ENCODE measurements at regions not wholly inside any gene's neighbourhood (a gene's known extent, or its start where the extent isn't known, plus 50 kb on each side); places are given as distances from the start of the nearest gene placed in this dataset.
"Not testable (repeated sequence)": the region's sequence is repeated elsewhere in the genome, so short reads cannot be mapped to it uniquely, and the experiment has no call there.

DNA sequence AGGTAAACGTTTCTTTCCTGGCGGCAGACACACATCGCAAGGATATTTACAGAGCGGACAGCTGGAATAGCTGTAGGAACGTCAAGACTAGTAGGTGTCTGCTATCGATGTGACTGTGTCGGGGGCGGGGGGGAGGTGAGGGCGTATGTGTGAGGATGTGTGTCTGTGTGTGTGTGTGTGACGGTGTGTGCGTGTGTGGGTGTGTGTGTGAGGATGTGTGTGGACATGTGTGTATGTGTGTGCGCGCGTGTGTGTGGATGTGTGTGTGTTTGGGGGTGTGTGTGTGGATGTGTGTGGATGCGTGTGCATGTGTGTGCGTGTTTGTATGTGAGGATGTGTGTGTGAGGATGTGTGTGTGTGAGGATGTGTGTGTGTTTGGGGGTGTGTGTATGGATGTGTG lies 55.4 kb downstream of the PNMA6F start:
- not testable (repeated sequence) for DNase-seq

DNA sequence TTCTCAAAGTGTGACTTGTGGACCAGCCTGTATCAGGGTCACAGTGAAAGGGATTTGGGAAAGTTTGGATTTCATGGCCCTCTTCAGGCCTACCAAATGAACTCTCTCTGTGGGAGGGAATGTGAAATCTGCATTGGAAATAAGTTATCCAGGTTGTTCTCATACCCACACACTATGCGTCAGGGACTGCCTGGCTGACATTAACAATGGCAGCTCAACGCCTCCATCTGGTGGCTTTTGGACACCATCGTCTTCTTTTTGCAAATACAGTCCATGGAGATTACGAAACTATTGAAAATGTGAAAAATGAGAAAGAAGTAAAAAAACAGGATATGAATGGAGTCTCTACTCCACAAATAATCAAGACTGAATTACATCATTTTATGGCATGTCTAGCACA lies 61.1 kb downstream of the PNMA6F start:
- not testable (repeated sequence) for DNase-seq

DNA sequence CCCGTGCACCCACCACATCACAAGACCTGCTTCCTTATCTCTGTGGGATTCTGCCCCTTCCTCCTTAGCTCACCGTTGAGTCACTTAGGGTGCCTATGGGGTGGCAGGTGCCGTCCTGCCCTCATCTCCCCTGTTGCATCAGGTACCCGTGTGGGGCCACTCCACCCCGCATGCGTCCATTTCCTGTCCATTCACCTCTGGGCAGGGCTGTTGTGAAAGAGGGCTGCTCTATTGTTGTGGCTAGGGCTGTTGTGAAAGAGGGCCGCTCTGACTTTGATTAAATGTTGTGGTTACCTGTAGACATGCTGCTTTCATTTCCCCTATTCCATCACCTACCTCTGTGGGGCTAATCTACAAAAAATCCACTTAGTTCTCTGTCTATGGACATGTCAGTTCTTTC lies 68.3 kb downstream of the PNMA6F start:
- DNase-seq, result not testable (repeated sequence)

DNA sequence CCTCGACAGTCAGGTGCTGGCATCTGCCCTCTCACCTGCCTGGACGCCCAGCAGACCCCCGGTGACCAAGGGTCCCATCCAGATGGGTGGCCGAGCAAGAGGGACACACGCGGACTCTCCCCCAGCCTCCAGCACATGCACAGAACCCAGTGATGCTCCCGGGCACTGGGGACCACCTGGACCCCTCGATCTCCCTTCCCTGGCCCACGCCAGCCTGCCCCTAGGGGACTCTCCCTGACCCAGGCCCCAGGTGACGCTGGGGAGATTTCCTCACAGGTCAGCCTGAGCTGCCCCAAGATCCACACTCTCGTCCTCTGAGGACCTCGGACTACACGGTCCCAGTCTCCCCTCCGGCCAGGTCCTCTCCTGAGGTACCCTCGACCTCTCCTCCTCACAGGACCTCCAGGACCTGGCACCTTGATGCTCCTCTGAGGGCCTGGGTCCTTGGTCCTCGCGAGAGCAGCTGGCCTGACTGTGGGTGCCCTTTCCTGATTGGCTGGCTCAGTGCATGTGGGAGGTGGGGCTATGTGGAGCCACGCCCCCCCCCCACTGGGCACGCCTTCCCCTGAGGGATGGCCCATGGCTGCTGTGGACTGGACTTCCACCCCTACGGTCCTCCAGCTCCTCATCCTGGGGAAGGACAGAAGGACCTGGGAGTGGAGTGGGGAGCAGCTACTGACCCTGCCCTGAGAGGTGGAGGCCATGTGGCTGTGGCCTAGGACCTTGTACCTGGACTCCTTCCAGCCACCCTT lies 69.0 kb downstream of the PNMA6F start:
- not testable (repeated sequence) for DNase-seq

DNA sequence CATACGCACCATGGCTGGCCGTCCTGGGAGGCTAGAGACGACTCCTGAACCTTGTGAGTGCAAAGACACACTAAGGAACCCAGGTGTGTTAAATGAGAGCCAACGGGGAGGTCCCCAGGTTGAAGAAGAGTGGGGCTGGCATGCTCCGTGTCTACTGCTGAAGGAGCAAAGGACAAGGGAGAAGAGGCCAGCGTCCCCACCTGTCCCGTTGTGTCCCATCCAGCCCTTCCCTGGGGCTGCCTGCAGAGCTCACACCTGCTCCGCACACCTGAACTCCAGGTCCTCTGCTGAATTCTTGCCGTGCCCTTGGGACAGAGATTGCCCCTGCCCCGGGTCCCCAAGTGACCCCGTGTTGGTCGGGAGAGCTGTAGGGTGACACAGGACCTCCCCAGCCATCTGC lies 69.6 kb downstream of the PNMA6F start:
- DNase-seq, result not testable (repeated sequence)

DNA sequence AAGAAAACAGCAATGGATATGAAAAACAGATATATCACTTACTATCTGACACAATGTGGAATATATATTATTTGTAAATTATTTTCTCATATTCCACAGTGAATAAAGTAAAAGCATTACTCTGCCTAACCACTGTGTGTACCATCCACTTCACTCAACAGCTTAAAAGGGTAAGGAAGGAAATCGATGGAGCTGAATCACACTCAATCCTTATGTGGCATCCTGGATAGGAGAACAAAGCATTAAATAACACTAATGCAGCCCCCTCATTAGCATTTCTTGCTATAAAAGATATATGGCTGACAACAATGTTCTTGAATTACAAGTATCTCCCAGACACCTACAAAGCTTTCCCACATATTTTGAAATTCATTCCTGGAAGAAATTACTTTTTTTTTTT lies 70.8 kb downstream of the PNMA6F start:
- DNase-seq, result not testable (repeated sequence)

DNA sequence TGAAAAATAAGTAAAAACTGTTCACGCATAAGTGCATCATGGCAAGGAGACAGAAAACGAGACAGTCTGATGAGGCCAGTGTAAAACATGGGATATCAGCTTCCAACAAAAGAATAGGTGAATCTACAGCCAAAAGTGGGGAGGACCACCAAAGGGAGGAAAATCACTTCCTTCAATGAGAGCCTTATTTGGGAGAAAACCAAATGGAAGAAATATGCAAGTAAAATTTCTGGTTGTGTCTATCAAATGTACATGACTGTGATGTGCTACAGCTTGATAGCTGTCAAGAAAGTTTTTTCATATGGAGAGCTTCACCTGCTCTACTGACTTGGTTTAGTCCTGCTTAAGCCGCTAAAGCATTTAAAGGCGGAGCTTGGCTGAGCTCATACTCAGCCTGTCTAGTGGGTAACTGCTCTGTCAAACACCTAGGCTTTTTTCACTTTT lies 66.2 kb downstream of the MAGEA1 start:
- DNase-seq, result peak; percentile 11

DNA sequence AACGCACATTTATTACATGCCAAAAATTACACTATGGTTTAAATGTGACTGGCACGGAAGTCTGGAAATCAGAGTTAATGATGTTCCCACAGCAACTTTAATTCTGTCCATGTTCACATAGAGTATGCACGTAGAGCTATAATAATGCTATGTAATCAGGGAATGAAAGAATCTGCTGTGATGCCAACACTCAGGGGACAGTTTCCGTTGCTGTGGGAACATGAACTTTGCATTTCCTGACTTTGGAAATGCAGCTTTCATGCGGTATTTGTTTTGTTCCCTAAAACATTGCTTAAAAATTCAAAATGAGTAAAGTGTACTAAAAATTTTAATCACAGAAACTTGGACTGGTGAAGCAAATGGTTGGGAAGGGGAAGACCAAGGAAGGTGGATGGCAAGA lies 65.7 kb downstream of the MAGEA1 start:
- no peak for DNase-seq

DNA sequence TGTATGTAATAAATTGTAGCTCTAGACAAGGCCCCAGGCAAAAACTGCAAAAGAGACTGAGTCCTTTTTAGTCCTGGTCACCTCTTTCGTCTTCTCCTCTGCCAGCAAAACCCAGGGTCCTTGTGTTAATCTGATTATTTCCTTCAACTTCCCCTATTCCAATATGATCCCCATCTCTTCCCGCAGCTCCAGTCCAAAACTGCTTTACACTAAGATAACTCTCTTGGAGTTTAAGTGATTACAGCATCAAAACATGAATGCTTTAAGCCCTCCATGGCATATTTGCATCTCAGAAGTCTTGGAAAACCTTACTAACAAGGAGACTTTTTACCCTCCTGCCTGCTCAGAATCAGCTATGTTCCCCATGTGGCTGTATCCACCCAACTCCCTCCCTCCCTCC lies 59.3 kb downstream of the MAGEA1 start:
- no peak for DNase-seq
